ENCODE measurements at regions not wholly inside any gene's neighbourhood (a gene's known extent, or its start where the extent isn't known, plus 50 kb on each side); places are given as distances from the start of the nearest gene placed in this dataset.
"Not testable (repeated sequence)": the region's sequence is repeated elsewhere in the genome, so short reads cannot be mapped to it uniquely, and the experiment has no call there.

- DNase-seq (ENCODE audit: low read depth in 2 of 2): no peak
Observed at GRCh38 chr2:240191001-240191400, 50.5 kb upstream of the OTOS start.

- DNase-seq (ENCODE audit: low read depth in 2 of 2): no peak
Observed at GRCh38 chr2:240192661-240193060, 52.2 kb upstream of the OTOS start.

GRCh38 chr2:240194341-240194762, 53.9 kb upstream of the OTOS start:
- DNase-seq (ENCODE audit: low read depth in 2 of 2): not testable (repeated sequence)

- no peak for DNase-seq (ENCODE audit: low read depth in 2 of 2)
Observed at GRCh38 chr2:240195316-240195861, 54.9 kb upstream of the OTOS start.

- no peak for DNase-seq (ENCODE audit: low read depth in 2 of 2)
Observed at GRCh38 chr2:240196716-240197461, 56.4 kb upstream of the OTOS start.

DNA sequence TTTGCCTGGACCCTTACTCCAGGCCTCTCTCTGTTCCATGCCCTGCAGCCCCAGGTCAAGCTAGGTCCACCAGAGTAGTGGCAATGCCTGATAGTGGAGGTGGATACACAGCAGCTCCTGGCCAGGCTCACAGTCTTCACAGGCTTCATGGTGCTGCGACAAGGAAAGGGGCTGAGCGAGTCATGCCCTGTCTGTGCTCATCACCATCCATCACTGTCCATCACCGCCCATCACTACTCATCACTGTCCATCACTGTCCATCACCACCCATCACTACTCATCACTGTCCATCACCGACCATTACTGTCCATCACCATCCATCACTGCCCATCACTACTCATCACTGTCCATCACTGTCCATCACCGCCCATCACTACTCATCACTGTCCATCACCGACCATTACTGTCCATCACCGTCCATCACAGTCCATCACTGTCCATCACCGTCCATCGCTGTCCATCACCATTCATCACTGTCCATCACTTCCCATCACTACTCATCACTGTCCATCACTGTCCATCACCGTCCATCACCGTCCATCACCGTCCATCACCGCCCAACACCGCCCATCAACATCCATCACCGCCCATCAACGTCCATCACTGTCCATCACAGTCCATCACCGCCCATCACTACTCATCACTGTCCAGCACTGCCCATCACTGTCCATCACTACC, 57.1 kb upstream of the OTOS start:
- no peak for DNase-seq (ENCODE audit: low read depth in 2 of 2)

DNA sequence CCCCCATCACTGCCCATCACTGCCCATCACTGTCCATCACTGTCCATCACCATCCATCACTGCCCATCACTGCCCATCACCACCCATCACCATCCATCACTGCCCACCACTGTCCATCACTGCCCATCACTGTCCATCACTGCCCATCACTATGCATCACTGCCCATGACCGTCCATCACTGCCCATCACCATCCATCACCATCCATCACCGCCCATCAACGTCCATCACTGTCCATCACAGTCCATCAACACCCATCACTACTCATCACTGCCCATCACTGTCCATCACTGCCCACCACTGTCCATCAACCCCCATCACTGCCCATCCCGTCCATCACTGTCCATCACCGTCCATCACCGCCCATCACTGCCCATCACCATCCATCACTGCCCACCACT, 57.8 kb upstream of the OTOS start:
- no peak for DNase-seq (ENCODE audit: low read depth in 2 of 2)

DNA sequence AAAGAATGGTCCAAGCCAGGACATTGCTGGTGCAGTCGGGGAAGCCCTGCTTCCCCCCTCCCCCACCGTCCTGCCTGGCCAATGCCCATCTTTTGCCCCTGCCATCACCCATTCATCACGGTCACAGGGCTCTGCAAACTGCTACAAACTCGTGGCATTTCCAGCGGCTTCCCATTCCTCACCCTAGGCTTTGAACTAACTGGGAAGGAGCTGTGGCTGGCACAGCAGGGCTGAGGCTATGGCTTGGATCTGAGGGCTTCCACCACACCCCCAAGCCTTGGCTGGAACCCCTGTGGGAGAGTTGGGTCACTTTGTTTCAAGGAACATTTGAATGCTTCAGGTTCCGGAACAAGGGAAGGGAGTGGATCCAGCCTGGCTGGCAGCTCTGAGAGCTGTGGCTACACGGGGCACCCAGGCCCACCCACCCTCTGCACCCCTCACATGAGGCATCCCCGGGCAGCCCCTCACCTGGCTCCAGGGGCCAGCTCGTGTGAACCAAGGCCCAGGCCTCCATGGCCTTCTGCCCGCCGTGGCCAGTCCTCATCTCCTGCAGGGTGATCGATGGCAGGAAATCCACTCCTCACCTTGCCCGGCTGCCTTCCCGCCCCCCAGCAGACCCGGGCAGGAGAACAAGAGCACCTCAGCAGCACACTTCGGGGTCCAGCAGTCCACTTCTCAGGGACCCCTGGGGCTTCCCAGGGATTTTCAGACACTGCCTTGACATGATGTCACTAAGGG, 58.8 kb upstream of the OTOS start:
- no peak for DNase-seq (ENCODE audit: low read depth in 2 of 2)

GRCh38 chr2:240200230-240201051, 60.0 kb upstream of the OTOS start:
- DNase-seq (ENCODE audit: low read depth in 2 of 2): no peak

GRCh38 chr2:240201866-240202265, 61.4 kb upstream of the OTOS start:
- DNase-seq (ENCODE audit: low read depth in 2 of 2): no peak

DNA sequence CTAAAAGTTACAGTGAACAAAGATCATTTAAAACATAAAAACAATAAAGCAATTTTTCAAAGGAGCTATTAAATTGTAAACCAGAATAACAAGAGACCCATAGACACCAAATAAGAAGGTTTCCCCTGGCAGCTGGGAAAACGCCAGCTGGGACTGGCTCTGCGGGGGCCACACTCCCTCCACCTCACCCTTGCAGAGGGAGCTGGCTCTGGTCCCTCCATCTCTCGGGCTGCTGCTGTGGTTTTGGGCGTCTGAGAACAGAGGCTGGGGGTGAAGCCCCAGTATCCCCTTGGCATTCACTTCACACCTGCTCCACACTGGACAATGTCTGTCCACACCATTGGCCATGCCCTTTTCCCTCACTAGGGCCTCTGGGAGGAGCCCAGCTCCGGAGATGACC, 62.1 kb upstream of the OTOS start:
- no peak for DNase-seq (ENCODE audit: low read depth in 2 of 2)

DNA sequence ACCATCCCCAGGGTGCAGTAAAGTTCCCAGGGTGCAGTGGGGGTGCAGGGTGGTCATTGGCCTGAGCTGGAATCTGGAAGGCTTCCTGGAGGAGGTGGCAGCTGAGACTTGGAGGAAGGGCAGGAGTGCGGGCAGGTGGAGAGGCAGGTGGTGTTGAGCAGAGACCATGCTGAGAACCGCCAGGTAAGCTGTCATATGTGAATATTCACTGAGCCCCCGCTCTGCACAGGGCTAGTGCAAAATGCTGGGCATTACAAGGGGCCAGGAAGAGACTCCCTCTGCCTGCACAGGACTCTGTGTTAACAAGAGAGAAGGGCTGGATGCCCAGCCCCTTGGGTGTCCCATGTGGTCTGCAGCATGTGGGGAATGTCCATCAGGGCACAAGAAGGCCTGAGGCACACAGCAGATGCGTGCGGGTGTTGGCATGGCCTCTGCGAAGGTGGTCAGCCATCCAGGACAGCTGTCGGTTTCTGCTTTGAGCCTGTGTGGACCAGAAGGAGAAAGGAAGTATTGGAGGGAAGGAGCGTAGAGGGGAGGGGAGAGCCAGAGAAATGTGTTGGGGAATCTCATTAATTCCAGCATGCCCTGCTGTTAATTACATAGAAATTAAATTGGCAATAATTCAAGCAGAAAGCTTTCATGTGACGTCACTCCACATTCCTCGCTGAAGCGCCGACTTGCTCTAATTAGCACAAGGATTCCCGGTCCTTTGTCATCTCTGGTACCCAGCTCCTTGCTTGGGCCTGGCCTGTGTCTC, 62.8 kb upstream of the OTOS start:
- no peak for DNase-seq (ENCODE audit: low read depth in 2 of 2)

- no peak for DNase-seq (ENCODE audit: low read depth in 2 of 2)
Observed at GRCh38 chr2:240203788-240204270, 63.4 kb upstream of the OTOS start.

DNA sequence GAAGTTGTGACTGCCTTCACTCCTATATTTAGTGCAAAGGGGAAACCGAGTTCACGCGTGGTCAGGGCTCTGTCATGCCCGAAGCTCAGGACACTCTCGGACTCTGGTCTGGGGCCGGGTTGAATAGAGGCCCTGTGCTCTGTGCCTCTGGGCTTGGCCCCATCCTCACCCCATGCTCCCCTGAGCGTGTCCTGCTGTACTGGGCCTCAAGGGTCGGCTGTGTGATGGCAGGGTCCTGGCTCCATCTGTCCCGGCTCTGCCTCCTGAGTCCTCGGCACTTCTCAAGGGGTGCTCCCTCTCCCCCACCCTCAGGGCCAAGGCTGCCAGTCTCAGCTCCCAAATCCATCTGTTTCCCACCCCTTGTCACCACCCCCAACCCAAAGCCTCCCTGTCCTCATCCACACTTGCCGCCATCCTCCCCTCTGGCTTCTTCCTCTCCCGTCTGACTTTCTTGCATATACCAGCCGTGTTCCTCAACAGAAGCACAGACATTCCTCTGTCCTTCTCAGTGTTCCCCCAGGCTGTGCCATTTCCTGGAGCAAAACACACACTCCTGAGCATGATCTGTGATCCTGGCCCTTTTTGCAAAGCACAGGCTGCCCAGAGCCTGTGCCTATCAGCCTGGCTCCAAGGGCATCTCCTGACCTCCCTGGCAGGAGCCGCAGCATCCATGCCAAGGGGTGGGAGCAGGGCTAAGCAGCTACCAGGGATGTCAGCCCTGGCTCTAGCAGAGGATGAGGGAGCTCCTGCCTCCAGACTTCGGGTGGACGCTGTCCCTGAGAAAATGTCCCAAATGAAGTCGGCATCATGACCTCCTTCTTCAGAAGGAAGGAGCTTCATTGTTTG, 64.2 kb upstream of the OTOS start:
- DNase-seq (ENCODE audit: low read depth in 2 of 2): no peak

GRCh38 chr2:240205348-240205747, 64.9 kb upstream of the OTOS start:
- peak; percentile 29 to 59 for DNase-seq (ENCODE audit: low read depth in 2 of 2)

- DNase-seq (ENCODE audit: low read depth in 2 of 2): no peak
Observed at GRCh38 chr2:240205772-240206171, 65.3 kb upstream of the OTOS start.

DNA sequence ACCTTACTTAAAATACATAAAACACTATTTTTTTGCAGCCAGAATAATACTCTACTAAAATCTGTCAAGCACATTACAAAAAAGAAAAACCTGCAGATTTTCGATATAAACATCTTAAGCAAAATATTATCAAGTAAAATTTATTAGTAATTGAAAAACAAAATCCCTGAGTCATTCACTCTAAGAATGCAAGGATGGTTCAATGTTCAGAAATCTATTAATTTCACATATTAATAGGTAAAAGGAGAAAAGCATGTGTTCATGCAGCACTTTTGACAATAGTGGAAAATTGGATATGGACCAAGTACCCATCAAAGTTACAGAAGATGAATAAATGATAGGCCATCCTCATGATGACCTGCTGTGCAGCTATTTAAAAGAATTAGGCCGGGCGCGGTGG, 66.2 kb upstream of the OTOS start:
- DNase-seq (ENCODE audit: low read depth in 2 of 2): no peak

- no peak for DNase-seq (ENCODE audit: low read depth in 2 of 2)
Observed at GRCh38 chr2:240207661-240208060, 67.2 kb upstream of the OTOS start.

DNA sequence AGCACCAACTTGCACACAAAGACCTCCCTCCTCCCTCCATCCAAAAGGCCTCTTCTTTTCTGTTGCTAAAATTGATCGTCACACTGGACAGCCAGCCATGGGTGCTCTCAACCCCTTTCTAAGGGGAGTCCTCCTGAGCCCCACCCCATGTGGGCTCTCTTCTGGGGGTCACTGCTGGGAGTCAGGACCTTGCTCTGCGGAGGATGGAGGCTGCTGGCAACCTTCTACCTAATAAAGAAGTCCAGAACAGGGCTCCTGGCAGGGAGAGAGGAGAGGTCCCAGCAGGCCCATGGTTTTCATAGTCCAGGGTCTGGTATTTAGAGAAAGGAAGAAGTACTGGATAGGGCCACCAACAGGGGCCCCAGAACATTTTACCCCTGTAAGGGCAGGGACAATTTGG, 67.6 kb upstream of the OTOS start:
- DNase-seq (ENCODE audit: low read depth in 2 of 2): no peak
